Epithelial cell of proximal tubule (primary cell): ENCODE measurements at regions not wholly inside any gene's neighbourhood (a gene's known extent, or its start where the extent isn't known, plus 50 kb on each side); places are given as distances from the start of the nearest gene placed in this dataset.

ENCODE experiments used
- DNase-seq: peaks from one replicate; pipeline ENCODE4 v3.0.0-alpha.2; 2011; ENCODE audit warnings: low read depth
- H3K4me3 ChIP-seq: 2 replicates; pipeline ENCODE4 v1.5.1; 2011; ENCODE audit warnings: low read depth, mild to moderate bottlenecking, low read length
- TF ChIP-seq, protein P1 (sequence below): conservative IDR thresholded peaks from 2 replicates; pipeline ENCODE4 v1.5.1; 2012; ENCODE audit warnings: low read depth, mild to moderate bottlenecking, low read length

DNA sequence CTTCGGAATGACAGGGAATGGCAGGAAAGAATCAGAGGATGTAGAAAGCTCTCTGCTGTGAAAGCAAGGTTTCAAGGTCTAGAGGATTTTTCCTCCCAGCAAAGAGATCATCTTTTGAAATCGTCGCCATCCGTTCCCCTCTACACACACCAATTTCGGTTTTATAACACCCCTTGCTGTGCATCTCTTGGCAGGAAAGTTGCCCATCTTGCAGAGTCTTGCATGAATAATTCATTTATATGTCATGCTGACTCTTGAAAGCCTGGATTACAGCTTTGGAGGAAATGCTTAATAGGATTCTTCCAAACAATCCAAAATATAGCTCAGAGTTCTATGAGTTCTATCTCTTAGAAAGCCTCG lies 262.7 kb downstream of the CHL1 start:
- no peak for DNase-seq

DNA sequence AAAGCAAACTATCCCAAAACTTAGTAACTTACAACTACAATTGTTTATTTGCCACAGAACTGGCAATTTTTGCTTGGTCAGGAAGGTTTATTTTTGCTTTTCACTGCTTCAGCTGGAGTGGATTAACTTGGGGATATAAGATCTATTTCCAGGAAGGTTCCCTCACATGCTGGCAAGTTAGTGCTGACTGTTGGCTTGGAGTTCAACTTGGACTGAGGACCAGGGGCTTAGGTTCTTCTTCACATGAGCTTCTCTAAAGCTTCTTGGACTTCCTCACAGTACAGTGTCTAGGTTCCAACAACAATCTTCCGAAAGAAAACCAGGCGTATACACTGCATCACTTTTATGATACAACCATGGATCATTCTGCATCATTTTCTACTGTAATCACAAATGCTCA lies 264.4 kb downstream of the CHL1 start:
- no peak for DNase-seq
- TF ChIP-seq, protein P1, sequence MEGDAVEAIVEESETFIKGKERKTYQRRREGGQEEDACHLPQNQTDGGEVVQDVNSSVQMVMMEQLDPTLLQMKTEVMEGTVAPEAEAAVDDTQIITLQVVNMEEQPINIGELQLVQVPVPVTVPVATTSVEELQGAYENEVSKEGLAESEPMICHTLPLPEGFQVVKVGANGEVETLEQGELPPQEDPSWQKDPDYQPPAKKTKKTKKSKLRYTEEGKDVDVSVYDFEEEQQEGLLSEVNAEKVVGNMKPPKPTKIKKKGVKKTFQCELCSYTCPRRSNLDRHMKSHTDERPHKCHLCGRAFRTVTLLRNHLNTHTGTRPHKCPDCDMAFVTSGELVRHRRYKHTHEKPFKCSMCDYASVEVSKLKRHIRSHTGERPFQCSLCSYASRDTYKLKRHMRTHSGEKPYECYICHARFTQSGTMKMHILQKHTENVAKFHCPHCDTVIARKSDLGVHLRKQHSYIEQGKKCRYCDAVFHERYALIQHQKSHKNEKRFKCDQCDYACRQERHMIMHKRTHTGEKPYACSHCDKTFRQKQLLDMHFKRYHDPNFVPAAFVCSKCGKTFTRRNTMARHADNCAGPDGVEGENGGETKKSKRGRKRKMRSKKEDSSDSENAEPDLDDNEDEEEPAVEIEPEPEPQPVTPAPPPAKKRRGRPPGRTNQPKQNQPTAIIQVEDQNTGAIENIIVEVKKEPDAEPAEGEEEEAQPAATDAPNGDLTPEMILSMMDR: no peak
- no peak overlapping the region for H3K4me3 ChIP-seq

More for the DNA sequence above, 262.7 kb downstream of the CHL1 start:
- TF ChIP-seq, protein P1: no peak
- no peak overlapping the region for H3K4me3 ChIP-seq

DNA sequence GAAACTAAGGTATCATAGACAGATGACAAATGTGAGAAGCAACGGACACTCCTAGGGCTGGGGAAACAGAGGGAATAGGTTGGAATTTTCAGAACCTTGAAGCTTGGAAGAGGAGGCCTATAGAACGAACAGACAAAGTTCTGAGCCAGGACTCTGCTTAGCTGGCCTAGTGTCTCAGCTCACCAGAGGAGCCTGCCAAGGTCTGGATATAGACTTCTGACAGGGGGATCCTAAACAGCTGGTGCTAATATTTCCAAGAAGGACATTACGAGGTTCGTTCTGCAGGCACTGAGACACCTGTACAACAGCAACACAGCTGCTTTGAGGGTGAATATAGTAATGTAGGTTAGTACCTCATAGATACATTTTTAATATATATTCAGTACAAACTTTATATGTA lies 266.3 kb downstream of the CHL1 start:
- H3K4me3 ChIP-seq: no peak overlapping the region
- TF ChIP-seq, protein P1: no peak
- DNase-seq: no peak

DNA sequence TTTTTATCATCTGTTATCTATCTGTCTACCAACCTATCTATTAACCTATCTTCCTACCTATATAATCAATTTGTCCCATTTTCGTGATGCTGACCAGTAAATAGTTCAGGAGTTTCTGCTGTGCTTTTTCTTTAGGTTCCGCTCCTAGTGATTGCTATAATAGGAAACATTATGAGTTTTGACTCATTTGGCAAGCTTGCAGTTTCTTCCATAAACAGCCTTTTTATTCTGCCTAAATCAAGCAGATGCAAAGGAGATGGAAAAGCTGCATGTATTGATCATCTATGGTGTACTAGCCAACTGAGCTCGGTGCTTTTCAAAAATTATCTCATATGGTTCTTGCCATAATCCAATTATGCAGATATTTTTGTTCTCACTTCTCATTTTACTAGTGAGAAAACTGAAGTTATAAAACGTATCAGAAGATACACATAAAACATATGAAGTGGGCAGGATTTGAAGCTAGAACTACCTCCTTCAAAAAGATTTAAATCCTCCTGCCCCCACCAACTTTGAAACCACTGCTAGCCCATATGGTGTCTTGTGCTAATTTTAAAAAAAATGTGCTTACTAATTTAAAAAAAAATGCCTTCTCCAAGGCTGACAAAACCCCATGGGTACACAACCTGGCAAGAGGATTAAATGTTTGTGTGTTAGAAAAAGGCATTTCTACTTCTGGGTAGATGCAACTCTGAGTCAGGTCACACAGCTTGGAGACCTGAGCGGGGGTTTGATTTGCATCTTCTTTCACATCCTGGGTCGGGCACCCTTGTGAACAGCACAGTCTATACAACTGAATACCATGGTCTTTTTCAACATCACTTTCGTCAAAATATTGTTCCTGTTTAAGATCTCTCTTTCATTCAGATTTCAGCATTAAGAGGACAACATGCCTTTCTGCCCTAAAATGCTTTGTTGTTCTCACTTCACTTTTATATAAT lies 267.0 kb downstream of the CHL1 start:
- H3K4me3 ChIP-seq: no peak overlapping the region
- TF ChIP-seq, protein P1: no peak
- DNase-seq: no peak

DNA sequence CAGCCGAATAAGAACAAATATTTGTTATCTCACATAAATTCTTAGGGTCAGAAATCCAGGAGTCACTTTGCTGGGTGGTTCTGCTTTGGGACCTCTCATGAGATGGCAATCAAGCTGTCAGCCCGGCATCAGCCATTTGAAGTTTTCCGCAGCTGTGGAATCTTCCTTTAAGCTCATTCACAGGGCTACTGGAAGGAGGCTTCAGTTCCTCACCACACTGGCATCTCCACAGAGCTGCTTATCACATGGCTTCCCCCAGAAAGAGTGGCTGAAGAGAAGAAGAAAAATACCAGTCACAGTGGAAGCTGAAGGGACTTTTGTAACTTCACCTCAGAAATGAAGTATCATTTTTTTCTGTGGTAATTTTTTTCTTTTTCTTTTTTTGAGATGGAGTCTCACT lies 267.7 kb downstream of the CHL1 start:
- TF ChIP-seq, protein P1: no peak
- DNase-seq: no peak
- no peak overlapping the region for H3K4me3 ChIP-seq

DNA sequence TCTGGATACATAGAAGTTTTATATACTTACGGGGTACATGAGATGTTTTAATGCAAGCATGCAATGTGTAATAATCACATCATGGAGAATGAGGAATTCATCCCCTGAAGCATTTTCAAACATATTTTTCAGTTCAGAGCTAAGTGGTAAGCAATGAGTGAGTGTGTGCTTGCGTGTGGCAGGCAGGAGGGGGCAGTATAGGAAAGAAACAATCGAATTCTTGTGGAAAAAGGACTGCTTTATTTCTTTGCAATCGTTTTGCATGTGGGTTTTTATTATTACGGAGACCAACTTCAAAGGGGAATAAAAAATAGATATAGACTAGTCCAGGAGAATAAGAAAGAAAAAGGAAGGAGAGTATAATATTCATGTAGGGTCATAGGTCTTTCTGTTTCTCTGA lies 271.6 kb downstream of the CHL1 start:
- no peak for DNase-seq

More for the DNA sequence above, 271.6 kb downstream of the CHL1 start:
- TF ChIP-seq, protein P1: peak; percentile 83
- no peak overlapping the region for H3K4me3 ChIP-seq
